ENCODE measurements at regions not wholly inside any gene's neighbourhood (a gene's known extent, or its start where the extent isn't known, plus 50 kb on each side); places are given as distances from the start of the nearest gene placed in this dataset.

- no peak for TF ChIP-seq EP300 (IDR thresholded peaks at IDR 0.05)
- TF ChIP-seq CTCF (IDR thresholded peaks at IDR 0.05) = no peak
These were observed 110.1 kb downstream of the MAFB start for GRCh38 chr20:40578961-40579360.
